ENCODE measurements at regions not wholly inside any gene's neighbourhood (a gene's known extent, or its start where the extent isn't known, plus 50 kb on each side); places are given as distances from the start of the nearest gene placed in this dataset.

GRCh38 chr13:83248751-83249150 is 633.5 kb downstream of the SLITRK1 start:
- TF ChIP-seq CTCF (IDR thresholded peaks at IDR 0.05; ENCODE audit: poor library complexity) (no peak), EZH2phosphoT487 (IDR thresholded peaks at IDR 0.05; ENCODE audit: low read depth, severe bottlenecking, unreplicated experiment) (no peak)

Measured in hepatocyte (in vitro differentiated cells).